GM18951 (cell line): ENCODE measurements at regions not wholly inside any gene's neighbourhood (a gene's known extent, or its start where the extent isn't known, plus 50 kb on each side); places are given as distances from the start of the nearest gene placed in this dataset.

Source experiments
- POLR2A ChIP-seq: IDR thresholded peaks from 4 replicates; pipeline ENCODE4 v1.6.1; 2011; ENCODE audit warnings: mild to moderate bottlenecking; ENCODE audit not compliant: insufficient read length, insufficient read depth; ENCODE audit errors: extremely low read depth
- in situ Hi-C: fragments of 300-500 bp; cut with MboI; formaldehyde crosslinking; loops from one replicate; pipeline ENCODE4 v1.12.0; 2022; ENCODE audit warnings: low sequenced_read_pairs, mixed read lengths, inconsistent platforms; ENCODE audit not compliant: unreplicated experiment

GRCh38 chr16:51630076-51630475 is 479.0 kb upstream of the SALL1 start:
- no peak for TF ChIP-seq POLR2A
- in situ Hi-C loops: no loop called here

DNA sequence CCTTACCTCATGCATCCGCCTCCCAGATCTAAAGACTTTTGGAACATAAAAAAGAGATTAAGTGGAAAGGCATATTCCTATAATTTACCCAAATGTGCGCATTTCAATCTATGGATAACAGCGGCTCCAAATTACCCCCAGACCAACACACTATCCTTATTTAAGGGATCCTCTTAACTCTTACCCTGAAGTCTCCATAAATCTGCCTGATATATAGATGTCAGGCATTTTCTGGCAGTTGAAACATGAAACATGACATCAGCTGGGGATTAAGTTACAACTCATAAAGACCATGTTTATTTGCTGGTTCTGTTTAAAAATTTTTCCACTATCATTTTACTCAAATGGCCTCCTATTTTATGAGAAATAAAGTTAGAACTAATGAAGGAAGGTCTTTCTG is 478.5 kb upstream of the SALL1 start:
- in situ Hi-C loops: no loop called here

GRCh38 chr16:51624080-51624775 is 473.2 kb upstream of the SALL1 start:
- no peak for TF ChIP-seq POLR2A
- in situ Hi-C loops: no loop called here

More for the DNA sequence above, 478.5 kb upstream of the SALL1 start:
- no peak for TF ChIP-seq POLR2A

DNA sequence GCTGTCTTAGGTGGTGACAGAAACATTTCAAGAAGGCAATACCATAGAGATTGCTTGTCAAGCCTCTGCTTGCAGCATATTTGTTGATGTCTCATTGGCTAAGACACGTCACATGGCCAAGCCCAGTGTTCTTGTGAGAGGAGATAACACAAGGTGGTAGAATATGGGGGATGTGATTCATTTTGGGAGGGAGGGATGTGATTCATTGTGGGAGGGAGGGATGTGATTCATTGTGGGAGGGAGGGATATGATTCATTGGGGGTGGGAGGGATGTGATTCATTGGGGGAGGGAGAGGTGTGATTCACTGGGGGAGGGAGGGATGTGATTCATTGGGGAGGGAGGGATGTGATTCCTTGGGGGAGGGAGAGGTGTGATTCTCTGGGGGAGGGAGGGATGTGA is 470.5 kb upstream of the SALL1 start:
- in situ Hi-C loops: no loop called here
- no peak for TF ChIP-seq POLR2A

GRCh38 chr16:51615141-51615540 is 464.1 kb upstream of the SALL1 start:
- in situ Hi-C loops: no loop called here
- TF ChIP-seq POLR2A: no peak

DNA sequence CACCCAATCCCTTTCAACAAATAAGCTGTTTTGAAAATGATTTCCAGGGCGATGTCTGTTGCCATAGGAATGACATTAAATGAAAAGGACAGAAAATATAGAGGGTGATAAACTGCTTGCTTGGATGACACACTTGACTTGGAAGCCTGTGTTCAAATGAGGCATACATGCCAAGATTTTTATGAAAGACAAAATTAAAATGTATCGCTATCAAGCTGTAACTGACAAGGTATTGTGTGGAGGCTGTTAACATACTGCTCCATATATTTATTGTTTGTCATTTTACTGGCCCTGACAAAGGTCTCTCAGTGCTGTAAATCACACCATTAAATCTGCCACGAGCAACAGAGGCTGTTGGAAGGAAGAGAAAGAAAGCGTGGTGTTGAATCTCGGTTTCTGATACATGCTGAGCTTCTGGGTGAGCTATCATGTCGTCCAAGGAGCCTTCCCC is 456.2 kb upstream of the SALL1 start:
- no peak for TF ChIP-seq POLR2A
- in situ Hi-C loops: no loop called here

GRCh38 chr16:51596247-51596646 is 445.2 kb upstream of the SALL1 start:
- in situ Hi-C loops: no loop called here
- TF ChIP-seq POLR2A: no peak

DNA sequence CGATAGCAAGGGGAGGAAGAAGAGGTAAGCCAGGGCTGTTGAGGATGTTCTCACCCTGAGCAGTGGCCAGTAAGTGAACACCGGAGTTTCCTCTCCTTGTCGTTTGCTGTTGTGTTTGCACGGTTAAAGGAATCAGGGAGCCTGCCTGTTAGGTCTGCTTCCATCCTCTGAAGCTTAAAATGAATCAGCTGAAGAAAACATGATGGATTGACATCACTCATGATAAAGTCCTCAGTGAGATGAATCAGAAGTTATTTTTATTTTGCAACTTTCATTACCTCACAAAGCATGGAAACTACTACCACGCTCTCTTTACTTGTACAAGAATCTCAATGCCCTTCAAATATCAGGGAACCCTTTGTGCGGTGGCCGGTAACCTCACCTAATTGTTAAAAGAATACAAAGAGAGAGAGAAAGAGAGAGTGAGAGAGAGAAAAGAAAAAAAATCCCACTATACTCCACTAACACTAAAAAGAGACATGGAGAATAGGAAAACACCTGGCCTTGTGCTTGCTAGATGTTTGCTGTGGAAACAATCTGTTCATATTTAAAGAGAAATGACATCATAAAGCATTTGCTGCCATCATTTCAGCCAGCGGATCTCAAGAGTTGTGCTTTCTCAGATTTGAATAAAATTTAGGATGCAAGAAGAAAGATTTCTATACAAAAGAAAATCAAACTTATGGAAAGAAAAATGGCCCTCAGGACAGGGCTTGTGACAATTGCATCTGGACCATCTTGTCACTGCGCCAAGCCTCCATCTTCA is 441.6 kb upstream of the SALL1 start:
- TF ChIP-seq POLR2A: no peak
- in situ Hi-C loops: no loop called here

DNA sequence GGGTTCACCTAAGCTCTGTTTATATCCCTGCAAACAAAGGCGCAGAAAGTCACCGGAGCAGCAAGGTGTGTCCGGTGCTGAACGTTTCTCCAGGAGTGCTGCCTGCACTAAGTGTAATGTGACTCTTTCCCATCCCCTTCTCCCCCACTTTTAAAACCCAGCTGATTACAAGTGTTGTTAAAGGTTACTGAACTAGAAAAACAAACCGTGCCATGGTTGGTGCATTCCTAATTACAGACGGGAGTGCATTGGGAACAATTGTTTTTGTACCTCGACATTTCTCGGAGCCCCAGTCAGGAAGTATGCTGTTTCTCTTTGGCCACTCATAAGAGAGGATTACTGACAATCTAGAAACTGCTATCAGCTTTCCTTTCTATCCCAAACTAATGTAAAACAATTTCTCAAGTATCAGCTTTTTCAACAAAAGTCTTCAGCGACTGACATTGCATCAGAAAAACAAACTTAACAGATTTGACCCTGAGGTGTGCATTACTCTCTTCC is 441.0 kb upstream of the SALL1 start:
- no peak for TF ChIP-seq POLR2A
- in situ Hi-C loops: no loop called here

DNA sequence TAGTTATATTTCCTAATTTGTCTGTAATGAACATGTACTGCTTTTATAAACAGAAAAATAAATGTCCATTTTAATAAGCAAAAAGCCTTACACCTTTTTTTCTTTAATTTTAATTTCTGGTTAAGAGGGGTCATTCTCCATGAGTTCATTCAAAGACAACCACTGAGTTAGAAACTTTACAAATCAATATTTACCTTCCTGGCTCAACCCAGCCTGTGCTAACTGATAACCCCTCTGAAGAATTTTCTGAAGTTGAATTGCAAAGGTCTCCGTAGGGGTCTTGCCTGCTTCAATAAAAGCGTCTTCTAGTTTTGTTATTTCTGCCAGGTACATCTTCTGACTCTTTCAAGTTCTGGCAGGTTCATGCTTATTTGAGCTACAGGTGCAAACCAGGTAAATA is 440.4 kb upstream of the SALL1 start:
- TF ChIP-seq POLR2A: no peak
- in situ Hi-C loops: no loop called here

DNA sequence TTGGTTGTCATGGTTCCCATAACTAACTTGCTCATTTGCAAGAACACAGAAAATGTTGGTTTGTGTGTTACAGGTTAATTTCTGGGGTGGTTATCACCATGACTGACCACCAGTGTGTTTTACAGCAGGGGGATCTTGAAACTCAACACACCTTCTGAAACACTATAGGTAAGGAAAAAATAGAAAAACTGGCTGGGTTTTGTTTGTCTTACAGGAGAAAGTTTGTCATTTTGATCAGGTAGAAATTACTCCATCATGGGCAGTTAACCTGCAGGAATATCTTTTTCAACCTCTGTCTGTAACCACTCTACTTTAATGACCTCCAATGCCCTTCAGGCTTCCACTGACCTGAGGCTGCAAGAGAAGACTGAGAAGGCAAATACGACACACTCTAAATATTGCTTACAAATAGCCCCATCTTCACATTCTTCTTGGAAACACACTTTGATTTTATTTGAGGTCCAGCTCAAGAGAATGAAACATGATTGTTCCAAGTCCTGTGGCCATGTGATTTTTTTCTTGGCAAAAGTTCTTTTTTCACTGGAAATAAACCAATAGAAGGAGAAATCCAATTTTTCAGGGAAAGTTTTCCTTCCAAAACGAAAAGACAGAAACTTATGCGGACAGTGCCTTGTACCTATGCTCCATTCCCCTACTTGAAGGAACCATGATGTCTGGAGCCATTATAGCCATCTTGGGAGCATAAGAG is 428.7 kb upstream of the SALL1 start:
- in situ Hi-C loops: no loop called here
- no peak for TF ChIP-seq POLR2A

DNA sequence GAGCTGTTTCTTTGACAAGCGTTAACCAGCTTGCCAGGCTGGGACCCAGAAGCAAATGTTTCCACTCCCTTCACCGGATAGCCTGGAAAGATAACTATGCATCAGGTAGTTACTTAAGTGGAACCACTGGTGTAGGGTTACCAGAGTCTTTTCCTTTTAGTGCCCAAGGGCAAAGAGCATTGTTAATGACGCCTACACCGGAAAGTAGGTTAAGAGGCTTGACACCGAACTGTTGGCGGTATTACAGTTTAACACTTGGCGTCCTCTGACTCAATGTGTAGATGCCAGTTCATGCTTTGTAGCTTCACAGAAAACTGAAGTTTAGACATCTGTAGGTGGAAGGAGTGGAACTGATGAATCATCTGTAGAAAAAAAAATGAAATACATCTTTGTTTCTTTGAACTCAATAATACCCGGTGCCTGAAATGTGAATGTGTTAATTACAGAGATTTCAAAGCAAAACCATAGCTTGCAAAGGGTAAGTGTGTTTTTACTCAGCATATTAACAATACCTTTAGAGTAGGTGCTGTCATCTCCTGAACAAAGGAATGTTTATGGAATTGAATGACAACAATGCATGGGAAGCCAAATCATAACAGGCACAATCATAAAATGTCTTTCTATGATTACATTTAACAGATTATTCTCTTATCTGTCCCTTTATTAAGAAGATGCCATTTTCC is 426.7 kb upstream of the SALL1 start:
- no peak for TF ChIP-seq POLR2A
- in situ Hi-C loops: no loop called here
